Mucosa of descending colon (tissue), 3 donors: ENCODE measurements at regions not wholly inside any gene's neighbourhood (a gene's known extent, or its start where the extent isn't known, plus 50 kb on each side); places are given as distances from the start of the nearest gene placed in this dataset.

Experiments used
- ATAC-seq: fragments of 200-7000 bp; cut with Tn5 transposase; one replicate; pipeline ENCODE4 v1.9.1; 2020; ENCODE audit warnings: mild to moderate bottlenecking, moderate library complexity
- DNase-seq, 3 donors: peaks; one replicate each; pipeline ENCODE4 v3.0.0-alpha.2; 2020
- H3K36me3 ChIP-seq: fragments of 200-600 bp; one replicate; pipeline ENCODE4 v1.8.0; 2021; ENCODE audit warnings: low read depth, mild to moderate bottlenecking
- H3K4me1 ChIP-seq: fragments of 200-600 bp; one replicate; pipeline ENCODE4 v1.8.0; 2021; ENCODE audit warnings: low read depth, mild to moderate bottlenecking
- H3K4me3 ChIP-seq: fragments of 200-600 bp; one replicate; pipeline ENCODE4 v1.8.0; 2021; ENCODE audit warnings: mild to moderate bottlenecking
- H3K9me3 ChIP-seq: fragments of 200-600 bp; one replicate; pipeline ENCODE4 v1.8.0; 2021; ENCODE audit warnings: mild to moderate bottlenecking
- CTCF ChIP-seq: fragments of 200-600 bp; IDR thresholded peaks from one replicate; pipeline ENCODE4 v1.8.0; 2022; ENCODE audit warnings: antibody characterized with exemption, mild to moderate bottlenecking
- intact Hi-C, 2 donors: fragments of 100-400 bp; cut with DNase I in 1 of 2; cut with micrococcal nuclease in 1 of 2; formaldehyde crosslinking; loops; one replicate each; pipeline versions ENCODE4 v1.11.0 to v1.11.1; 2022; cut with DNase I, micrococcal nuclease
- donor health status: DM: no; HTN: no; CAD: no; lungs with moderate emphysema.
- donor health status: DM: no; HTN: no; CAD: no.
- donor health status: DM: no; HTN: yes; CAD: no.

- ATAC-seq (peak; percentile 44), DNase-seq (no peak)
- Histone ChIP-seq H3K9me3 (no peaks in the 10 kb centered on the region), H3K4me1 (no peaks in the 10 kb centered on the region), H3K36me3 (no peaks in the 10 kb centered on the region), H3K4me3 (no peak overlapping the region)
- intact Hi-C loops: no loop called here
- TF ChIP-seq CTCF: no peak
Observed at GRCh38 chr14:65206448-65207096, 104.3 kb upstream of the MAX start.

GRCh38 chr14:65208548-65208947 lies 106.2 kb upstream of the MAX start:
- H3K4me3 ChIP-seq: no peak overlapping the region
- no peak for TF ChIP-seq CTCF
- DNase-seq (no peak), ATAC-seq (no peak)
- intact Hi-C loops: no loop called here
- no peaks in the 10 kb centered on the region for H3K36me3 ChIP-seq
- H3K4me1 ChIP-seq: no peaks in the 10 kb centered on the region
- no peaks in the 10 kb centered on the region for H3K9me3 ChIP-seq

GRCh38 chr14:65210118-65210821 lies 108.0 kb upstream of the MAX start:
- no peak for TF ChIP-seq CTCF
- Histone ChIP-seq H3K4me3 (no peak overlapping the region), H3K9me3 (no peaks in the 10 kb centered on the region), H3K4me1 (no peaks in the 10 kb centered on the region), H3K36me3 (no peaks in the 10 kb centered on the region)
- ATAC-seq (no peak), DNase-seq (no peak)
- intact Hi-C loops: no loop called here

GRCh38 chr14:65210822-65211182 lies 108.5 kb upstream of the MAX start:
- intact Hi-C loops: no loop called here
- no peaks in the 10 kb centered on the region for H3K4me1 ChIP-seq
- H3K4me3 ChIP-seq: no peak overlapping the region
- no peaks in the 10 kb centered on the region for H3K36me3 ChIP-seq
- no peaks in the 10 kb centered on the region for H3K9me3 ChIP-seq
- DNase-seq (no peak), ATAC-seq (no peak)
- TF ChIP-seq CTCF: no peak

GRCh38 chr14:65211341-65211987 lies 109.1 kb upstream of the MAX start:
- ATAC-seq: no peak
- no peaks in the 10 kb centered on the region for H3K36me3 ChIP-seq
- no peaks in the 10 kb centered on the region for H3K4me1 ChIP-seq
- no peak for DNase-seq
- no peaks in the 10 kb centered on the region for H3K9me3 ChIP-seq
- H3K4me3 ChIP-seq: no peak overlapping the region
- intact Hi-C loops: no loop called here
- no peak for TF ChIP-seq CTCF
